Gastroesophageal sphincter (tissue), 3 donors: ENCODE measurements at regions not wholly inside any gene's neighbourhood (a gene's known extent, or its start where the extent isn't known, plus 50 kb on each side); places are given as distances from the start of the nearest gene placed in this dataset.

ENCODE experiments used
- CTCF ChIP-seq, 4 experiments: fragments of 200-600 bp in 2 of 4; fragments of 450-650 bp in 2 of 4; sonication (generic) in 1 of 4; IDR thresholded peaks; one replicate each; pipeline ENCODE4 v1.5.1; 2017 to 2019; ENCODE audit warnings: antibody characterized with exemption in 4 of 4, mild to moderate bottlenecking in 2 of 4, moderate library complexity in 2 of 4
- POLR2A ChIP-seq, 2 donors: fragments of 450-650 bp; IDR thresholded peaks; one replicate each; pipeline ENCODE4 v1.6.1; 2017; ENCODE audit warnings: antibody characterized with exemption in 2 of 2, mild to moderate bottlenecking in 2 of 2, moderate library complexity in 1 of 2

GRCh38 chr2:230657462-230657861 lies 55.2 kb upstream of the CAB39 start:
- TF ChIP-seq CTCF (IDR thresholded peaks at IDR 0.05): no peak
- TF ChIP-seq POLR2A (IDR thresholded peaks at IDR 0.05): no peak
